ENCODE measurements at regions not wholly inside any gene's neighbourhood (a gene's known extent, or its start where the extent isn't known, plus 50 kb on each side); places are given as distances from the start of the nearest gene placed in this dataset.

- TF ChIP-seq ZNF280C (tag by site-specific recombination; IDR thresholded peaks at IDR 0.05): no peak
- no peak for TF ChIP-seq YY2 (tag by site-specific recombination; IDR thresholded peaks at IDR 0.05)
- no peak for TF ChIP-seq ZNF433 (tag by site-specific recombination; IDR thresholded peaks at IDR 0.05; ENCODE audit: low read depth)
- TF ChIP-seq, protein P1, sequence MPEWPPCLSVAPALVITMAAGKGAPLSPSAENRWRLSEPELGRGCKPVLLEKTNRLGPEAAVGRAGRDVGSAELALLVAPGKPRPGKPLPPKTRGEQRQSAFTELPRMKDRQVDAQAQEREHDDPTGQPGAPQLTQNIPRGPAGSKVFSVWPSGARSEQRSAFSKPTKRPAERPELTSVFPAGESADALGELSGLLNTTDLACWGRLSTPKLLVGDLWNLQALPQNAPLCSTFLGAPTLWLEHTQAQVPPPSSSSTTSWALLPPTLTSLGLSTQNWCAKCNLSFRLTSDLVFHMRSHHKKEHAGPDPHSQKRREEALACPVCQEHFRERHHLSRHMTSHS (tag by site-specific recombination; IDR thresholded peaks at IDR 0.05): no peak
- TF ChIP-seq ZNF19 (tag by site-specific recombination; IDR thresholded peaks at IDR 0.05; ENCODE audit: low read depth): no peak
Measured at GRCh38 chr1:166470014-166470413, 303.2 kb upstream of the FAM78B start (continued).

DNA sequence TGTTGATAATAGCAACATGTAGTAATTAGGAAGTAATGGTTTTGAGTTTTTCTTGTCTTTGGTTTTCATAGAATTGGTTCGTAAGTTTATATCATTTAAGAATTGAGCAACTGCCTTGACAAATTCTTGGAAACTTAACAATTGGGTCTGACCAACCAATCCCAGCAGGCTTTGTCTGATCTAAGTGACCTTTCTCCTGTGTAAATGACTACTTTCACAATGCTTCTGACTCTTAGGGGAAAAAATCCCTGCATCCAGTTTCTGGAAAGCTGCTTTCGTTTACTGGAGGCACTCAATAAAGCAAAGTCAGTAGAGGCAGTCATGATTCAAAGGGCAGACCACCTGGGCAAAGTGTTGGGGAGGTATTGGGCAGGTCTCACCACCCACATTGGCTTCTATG, 303.6 kb upstream of the FAM78B start:
- no peaks in the 10 kb centered on the region for H3K9me3 ChIP-seq (ENCODE audit: control insufficient read depth, insufficient read depth, low read depth, low read length)
- H3K4me1 ChIP-seq (ENCODE audit: control insufficient read depth, insufficient read depth, low read length): peaks cover 14% of the 10 kb centered on the region
- CTCF ChIA-PET: interaction anchor here (1.3 to 3.7 kb wide), 2 partner anchors 9 to 546 kb away, joined by 3 to 18 read pairs; no protein-coding TSS in a partner anchor
- no peak overlapping the region for H3K4me3 ChIP-seq (ENCODE audit: low read depth, low read length)
- H3K27ac ChIP-seq (ENCODE audit: extremely low read depth, low read depth, low read length): no peak overlapping the region
- no peaks in the 10 kb centered on the region for H3K36me3 ChIP-seq (ENCODE audit: control insufficient read depth in 2 of 2, insufficient read depth in 1 of 2, low read length in 2 of 2)
- POLR2A ChIA-PET: no interaction called here
- TF ChIP-seq ZNF133 (tag by site-specific recombination; IDR thresholded peaks at IDR 0.05) (no peak), ZNF548 (tag by site-specific recombination; IDR thresholded peaks at IDR 0.05) (no peak), ZEB2 (tag by site-specific recombination; IDR thresholded peaks at IDR 0.05) (no peak), ZNF623 (tag by site-specific recombination; IDR thresholded peaks at IDR 0.05) (no peak), ZNF585B (tag by site-specific recombination; IDR thresholded peaks at IDR 0.05) (no peak), FEZF1 (tag by site-specific recombination; IDR thresholded peaks at IDR 0.05) (no peak), ZNF777 (tag by site-specific recombination; IDR thresholded peaks at IDR 0.05; ENCODE audit: borderline replicate concordance) (no peak), TRIM28 (IDR thresholded peaks at IDR 0.05; ENCODE audit: borderline replicate concordance, low read length) (no peak), ZNF76 (tag by site-specific recombination; IDR thresholded peaks at IDR 0.05; ENCODE audit: borderline replicate concordance, low read depth) (no peak), ZNF274 (IDR thresholded peaks at IDR 0.05; ENCODE audit: low read length) (no peak), ZNF274 (tag by site-specific recombination; IDR thresholded peaks at IDR 0.05; ENCODE audit: borderline replicate concordance) (no peak), BCL11A (tag by site-specific recombination; IDR thresholded peaks at IDR 0.05; ENCODE audit: low read depth) (no peak)
- TF ChIP-seq, protein P2, sequence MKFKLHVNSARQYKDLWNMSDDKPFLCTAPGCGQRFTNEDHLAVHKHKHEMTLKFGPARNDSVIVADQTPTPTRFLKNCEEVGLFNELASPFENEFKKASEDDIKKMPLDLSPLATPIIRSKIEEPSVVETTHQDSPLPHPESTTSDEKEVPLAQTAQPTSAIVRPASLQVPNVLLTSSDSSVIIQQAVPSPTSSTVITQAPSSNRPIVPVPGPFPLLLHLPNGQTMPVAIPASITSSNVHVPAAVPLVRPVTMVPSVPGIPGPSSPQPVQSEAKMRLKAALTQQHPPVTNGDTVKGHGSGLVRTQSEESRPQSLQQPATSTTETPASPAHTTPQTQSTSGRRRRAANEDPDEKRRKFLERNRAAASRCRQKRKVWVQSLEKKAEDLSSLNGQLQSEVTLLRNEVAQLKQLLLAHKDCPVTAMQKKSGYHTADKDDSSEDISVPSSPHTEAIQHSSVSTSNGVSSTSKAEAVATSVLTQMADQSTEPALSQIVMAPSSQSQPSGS (tag by site-specific recombination; IDR thresholded peaks at IDR 0.05; ENCODE audit: low read depth): no peak
- TF ChIP-seq, protein P3, sequence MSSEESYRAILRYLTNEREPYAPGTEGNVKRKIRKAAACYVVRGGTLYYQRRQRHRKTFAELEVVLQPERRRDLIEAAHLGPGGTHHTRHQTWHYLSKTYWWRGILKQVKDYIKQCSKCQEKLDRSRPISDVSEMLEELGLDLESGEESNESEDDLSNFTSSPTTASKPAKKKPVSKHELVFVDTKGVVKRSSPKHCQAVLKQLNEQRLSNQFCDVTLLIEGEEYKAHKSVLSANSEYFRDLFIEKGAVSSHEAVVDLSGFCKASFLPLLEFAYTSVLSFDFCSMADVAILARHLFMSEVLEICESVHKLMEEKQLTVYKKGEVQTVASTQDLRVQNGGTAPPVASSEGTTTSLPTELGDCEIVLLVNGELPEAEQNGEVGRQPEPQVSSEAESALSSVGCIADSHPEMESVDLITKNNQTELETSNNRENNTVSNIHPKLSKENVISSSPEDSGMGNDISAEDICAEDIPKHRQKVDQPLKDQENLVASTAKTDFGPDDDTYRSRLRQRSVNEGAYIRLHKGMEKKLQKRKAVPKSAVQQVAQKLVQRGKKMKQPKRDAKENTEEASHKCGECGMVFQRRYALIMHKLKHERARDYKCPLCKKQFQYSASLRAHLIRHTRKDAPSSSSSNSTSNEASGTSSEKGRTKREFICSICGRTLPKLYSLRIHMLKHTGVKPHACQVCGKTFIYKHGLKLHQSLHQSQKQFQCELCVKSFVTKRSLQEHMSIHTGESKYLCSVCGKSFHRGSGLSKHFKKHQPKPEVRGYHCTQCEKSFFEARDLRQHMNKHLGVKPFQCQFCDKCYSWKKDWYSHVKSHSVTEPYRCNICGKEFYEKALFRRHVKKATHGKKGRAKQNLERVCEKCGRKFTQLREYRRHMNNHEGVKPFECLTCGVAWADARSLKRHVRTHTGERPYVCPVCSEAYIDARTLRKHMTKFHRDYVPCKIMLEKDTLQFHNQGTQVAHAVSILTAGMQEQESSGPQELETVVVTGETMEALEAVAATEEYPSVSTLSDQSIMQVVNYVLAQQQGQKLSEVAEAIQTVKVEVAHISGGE (tag by site-specific recombination; conservative IDR thresholded peaks at IDR 0.05; ENCODE audit: low read depth): no peak
- TF ChIP-seq, protein P4, sequence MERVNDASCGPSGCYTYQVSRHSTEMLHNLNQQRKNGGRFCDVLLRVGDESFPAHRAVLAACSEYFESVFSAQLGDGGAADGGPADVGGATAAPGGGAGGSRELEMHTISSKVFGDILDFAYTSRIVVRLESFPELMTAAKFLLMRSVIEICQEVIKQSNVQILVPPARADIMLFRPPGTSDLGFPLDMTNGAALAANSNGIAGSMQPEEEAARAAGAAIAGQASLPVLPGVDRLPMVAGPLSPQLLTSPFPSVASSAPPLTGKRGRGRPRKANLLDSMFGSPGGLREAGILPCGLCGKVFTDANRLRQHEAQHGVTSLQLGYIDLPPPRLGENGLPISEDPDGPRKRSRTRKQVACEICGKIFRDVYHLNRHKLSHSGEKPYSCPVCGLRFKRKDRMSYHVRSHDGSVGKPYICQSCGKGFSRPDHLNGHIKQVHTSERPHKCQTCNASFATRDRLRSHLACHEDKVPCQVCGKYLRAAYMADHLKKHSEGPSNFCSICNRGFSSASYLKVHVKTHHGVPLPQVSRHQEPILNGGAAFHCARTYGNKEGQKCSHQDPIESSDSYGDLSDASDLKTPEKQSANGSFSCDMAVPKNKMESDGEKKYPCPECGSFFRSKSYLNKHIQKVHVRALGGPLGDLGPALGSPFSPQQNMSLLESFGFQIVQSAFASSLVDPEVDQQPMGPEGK (tag by site-specific recombination; IDR thresholded peaks at IDR 0.05): no peak
- TF ChIP-seq, protein P5, sequence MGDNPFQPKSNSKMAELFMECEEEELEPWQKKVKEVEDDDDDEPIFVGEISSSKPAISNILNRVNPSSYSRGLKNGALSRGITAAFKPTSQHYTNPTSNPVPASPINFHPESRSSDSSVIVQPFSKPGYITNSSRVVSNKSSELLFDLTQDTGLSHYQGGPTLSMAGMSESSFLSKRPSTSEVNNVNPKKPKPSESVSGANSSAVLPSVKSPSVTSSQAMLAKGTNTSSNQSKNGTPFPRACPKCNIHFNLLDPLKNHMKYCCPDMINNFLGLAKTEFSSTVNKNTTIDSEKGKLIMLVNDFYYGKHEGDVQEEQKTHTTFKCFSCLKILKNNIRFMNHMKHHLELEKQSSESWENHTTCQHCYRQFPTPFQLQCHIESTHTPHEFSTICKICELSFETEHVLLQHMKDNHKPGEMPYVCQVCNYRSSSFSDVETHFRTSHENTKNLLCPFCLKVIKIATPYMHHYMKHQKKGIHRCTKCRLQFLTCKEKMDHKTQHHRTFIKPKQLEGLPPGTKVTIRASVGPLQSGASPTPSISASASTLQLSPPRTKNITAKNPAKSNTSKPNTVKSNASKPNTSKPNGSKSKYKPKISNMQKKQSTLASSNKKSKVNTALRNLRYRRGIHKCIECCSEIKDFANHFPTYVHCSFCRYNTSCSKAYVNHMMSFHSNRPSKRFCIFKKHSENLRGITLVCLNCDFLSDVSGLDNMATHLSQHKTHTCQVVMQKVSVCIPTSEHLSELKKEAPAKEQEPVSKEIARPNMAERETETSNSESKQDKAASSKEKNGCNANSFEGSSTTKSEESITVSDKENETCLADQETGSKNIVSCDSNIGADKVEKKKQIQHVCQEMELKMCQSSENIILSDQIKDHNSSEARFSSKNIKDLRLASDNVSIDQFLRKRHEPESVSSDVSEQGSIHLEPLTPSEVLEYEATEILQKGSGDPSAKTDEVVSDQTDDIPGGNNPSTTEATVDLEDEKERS (tag by site-specific recombination; IDR thresholded peaks at IDR 0.05): no peak
- TF ChIP-seq, protein P6, sequence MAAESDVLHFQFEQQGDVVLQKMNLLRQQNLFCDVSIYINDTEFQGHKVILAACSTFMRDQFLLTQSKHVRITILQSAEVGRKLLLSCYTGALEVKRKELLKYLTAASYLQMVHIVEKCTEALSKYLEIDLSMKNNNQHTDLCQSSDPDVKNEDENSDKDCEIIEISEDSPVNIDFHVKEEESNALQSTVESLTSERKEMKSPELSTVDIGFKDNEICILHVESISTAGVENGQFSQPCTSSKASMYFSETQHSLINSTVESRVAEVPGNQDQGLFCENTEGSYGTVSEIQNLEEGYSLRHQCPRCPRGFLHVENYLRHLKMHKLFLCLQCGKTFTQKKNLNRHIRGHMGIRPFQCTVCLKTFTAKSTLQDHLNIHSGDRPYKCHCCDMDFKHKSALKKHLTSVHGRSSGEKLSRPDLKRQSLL (tag by site-specific recombination; IDR thresholded peaks at IDR 0.05): no peak
